Lung (tissue), 11 donors: ENCODE measurements at regions not wholly inside any gene's neighbourhood (a gene's known extent, or its start where the extent isn't known, plus 50 kb on each side); places are given as distances from the start of the nearest gene placed in this dataset.

Experiments
- ATAC-seq: fragments of 200-7000 bp; cut with Tn5 transposase; one replicate; pipeline ENCODE4 v1.9.1; 2020; ENCODE audit warnings: moderate number of reproducible peaks; ENCODE audit not compliant: insufficient read depth, low FRiP score
- DNase-seq, 3 donors: peaks; one replicate each; pipeline ENCODE4 v3.0.0-alpha.2; 2013 to 2017
- H3K27ac ChIP-seq, 2 donors: one replicate each; pipeline ENCODE4 v1.5.1; 2013; ENCODE audit warnings: mild to moderate bottlenecking in 2 of 2, moderate library complexity in 2 of 2, control low read depth in 1 of 2, inconsistent platforms in 1 of 2, low read depth in 1 of 2, low read length in 1 of 2
- H3K27me3 ChIP-seq, 3 donors: one replicate each; pipeline ENCODE4 v1.5.1; 2013; ENCODE audit warnings: low read length in 2 of 3; ENCODE audit not compliant: control insufficient read depth in 3 of 3, insufficient read depth in 3 of 3
- H3K36me3 ChIP-seq, 4 donors: one replicate each; pipeline ENCODE4 v1.5.1; 2013; ENCODE audit warnings: low read length in 4 of 4, mild to moderate bottlenecking in 1 of 4, moderate library complexity in 1 of 4; ENCODE audit not compliant: control insufficient read depth in 4 of 4, insufficient read depth in 4 of 4
- H3K4me1 ChIP-seq, 5 donors: one replicate each; pipeline ENCODE4 v1.5.1; 2013; ENCODE audit warnings: low read length in 5 of 5, mild to moderate bottlenecking in 2 of 5, moderate library complexity in 1 of 5; ENCODE audit not compliant: control insufficient read depth in 5 of 5, insufficient read depth in 5 of 5
- H3K4me3 ChIP-seq: one replicate; pipeline ENCODE4 v1.5.1; 2013; ENCODE audit warnings: mild to moderate bottlenecking, control low read depth, moderate library complexity
- H3K9ac ChIP-seq, 2 donors: one replicate each; pipeline ENCODE4 v1.5.1; 2013; ENCODE audit warnings: low read length in 2 of 2, control low read depth in 1 of 2; ENCODE audit not compliant: insufficient read depth in 1 of 2
- H3K9me3 ChIP-seq, 4 donors: one replicate each; pipeline ENCODE4 v1.5.1; 2013; ENCODE audit warnings: low read length in 3 of 4, mild to moderate bottlenecking in 1 of 4, moderate library complexity in 1 of 4; ENCODE audit not compliant: control insufficient read depth in 4 of 4, insufficient read depth in 3 of 4
- WGBS, 2 donors: extraction: QIAGEN DNeasy Blood & Tissue Kit; methylation state at CpG; one replicate each; pipeline ENCODE4 v1.1.7; 2013; 5-methylcytosine and 5-hydroxymethylcytosine counted together
- TF ChIP-seq, protein P1 (sequence below): IDR thresholded peaks from 2 replicates; pipeline ENCODE4 v1.5.1; 2012; ENCODE audit warnings: mild to moderate bottlenecking; ENCODE audit errors: control extremely low read depth, extremely low read depth
- donor health status: control.
- donor health status: control.
- donor health status: Bipolar disorder and iron deficiency.
- donor health status: healthy.
- donor health status: DM: yes; HTN: yes; CAD: no.

DNA sequence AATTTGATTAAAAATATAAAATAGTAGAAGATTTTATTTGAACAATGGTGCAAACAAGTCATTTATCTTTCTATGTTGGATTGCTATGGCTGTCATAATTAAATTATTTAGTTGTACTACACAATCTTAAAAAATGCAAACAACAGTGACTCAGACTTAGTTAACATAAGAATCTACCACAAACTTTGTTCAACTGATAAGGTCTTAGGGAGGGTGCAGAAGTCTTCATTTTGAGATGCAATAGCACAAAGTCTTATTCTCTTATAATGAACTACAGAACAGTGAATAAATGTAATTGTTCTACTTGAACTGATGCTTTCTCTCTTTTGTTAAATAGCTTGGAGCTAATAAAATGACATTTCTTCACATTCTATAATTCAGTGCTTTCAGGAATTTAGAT is 482.8 kb upstream of the NAALADL2 start:
- no peak overlapping the region for H3K4me3 ChIP-seq
- H3K9ac ChIP-seq = no peak overlapping the region
- TF ChIP-seq, protein P1, sequence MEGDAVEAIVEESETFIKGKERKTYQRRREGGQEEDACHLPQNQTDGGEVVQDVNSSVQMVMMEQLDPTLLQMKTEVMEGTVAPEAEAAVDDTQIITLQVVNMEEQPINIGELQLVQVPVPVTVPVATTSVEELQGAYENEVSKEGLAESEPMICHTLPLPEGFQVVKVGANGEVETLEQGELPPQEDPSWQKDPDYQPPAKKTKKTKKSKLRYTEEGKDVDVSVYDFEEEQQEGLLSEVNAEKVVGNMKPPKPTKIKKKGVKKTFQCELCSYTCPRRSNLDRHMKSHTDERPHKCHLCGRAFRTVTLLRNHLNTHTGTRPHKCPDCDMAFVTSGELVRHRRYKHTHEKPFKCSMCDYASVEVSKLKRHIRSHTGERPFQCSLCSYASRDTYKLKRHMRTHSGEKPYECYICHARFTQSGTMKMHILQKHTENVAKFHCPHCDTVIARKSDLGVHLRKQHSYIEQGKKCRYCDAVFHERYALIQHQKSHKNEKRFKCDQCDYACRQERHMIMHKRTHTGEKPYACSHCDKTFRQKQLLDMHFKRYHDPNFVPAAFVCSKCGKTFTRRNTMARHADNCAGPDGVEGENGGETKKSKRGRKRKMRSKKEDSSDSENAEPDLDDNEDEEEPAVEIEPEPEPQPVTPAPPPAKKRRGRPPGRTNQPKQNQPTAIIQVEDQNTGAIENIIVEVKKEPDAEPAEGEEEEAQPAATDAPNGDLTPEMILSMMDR = no peak
- H3K9me3 ChIP-seq = no peaks in the 10 kb centered on the region
- no peaks in the 10 kb centered on the region for H3K27me3 ChIP-seq
- no peaks in the 10 kb centered on the region for H3K36me3 ChIP-seq
- no peaks in the 10 kb centered on the region for H3K4me1 ChIP-seq
- ATAC-seq (no peak), DNase-seq (no peak)
- no peak overlapping the region for H3K27ac ChIP-seq

DNA sequence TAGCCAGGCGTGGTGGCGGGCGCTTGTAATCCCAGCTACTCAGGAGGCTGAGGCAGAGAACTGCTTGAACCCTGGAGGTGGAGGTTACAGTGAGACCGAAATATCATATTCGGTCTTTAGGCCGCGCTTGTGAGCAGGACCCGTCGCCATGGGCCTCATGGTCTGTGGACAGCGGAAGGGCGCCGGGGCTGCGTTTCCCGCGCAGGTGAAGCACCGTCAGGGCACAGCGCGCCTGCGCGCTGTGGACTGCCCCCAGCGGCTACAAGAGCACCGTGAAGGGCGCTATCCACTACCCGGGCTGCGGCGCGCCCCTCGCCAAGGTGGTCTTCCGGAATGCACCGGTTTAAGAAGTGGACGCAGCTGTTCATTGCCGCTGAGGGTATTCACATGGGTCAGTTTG is 482.0 kb upstream of the NAALADL2 start:
- no peaks in the 10 kb centered on the region for H3K36me3 ChIP-seq
- no peak overlapping the region for H3K27ac ChIP-seq
- TF ChIP-seq, protein P1 = no peak
- WGBS, 2 donors = 97% methylated on average over 32 of the region's 32 CpGs
- no peak for ATAC-seq
- H3K4me3 ChIP-seq = no peak overlapping the region
- no peaks in the 10 kb centered on the region for H3K9me3 ChIP-seq
- H3K27me3 ChIP-seq = no peaks in the 10 kb centered on the region
- H3K9ac ChIP-seq = no peak overlapping the region
- no peaks in the 10 kb centered on the region for H3K4me1 ChIP-seq
- no peak for DNase-seq

DNA sequence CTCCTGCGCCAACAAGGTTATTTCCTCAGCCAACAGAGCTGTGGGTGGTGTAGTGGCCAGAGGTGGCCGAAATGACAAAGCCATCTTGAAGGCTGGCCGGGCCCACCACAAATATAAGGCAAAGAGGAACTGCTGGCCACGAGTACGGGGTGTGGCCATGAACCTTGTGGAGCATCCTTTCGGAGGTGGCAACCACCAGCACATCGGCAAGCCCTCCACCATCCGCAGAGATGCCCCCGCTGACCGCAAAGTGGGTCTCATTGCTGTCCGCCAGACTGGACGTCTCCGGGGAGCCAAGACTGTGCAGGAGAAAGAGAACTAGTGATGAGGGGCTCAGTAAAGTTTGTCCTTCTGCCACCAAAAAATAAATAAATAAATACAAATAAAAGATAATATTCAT is 481.4 kb upstream of the NAALADL2 start:
- H3K4me3 ChIP-seq = no peak overlapping the region
- H3K9me3 ChIP-seq = no peaks in the 10 kb centered on the region
- ATAC-seq (no peak), DNase-seq (no peak)
- 95 to 98% methylated on average over 13 of the region's 13 CpGs for WGBS, 2 donors
- no peaks in the 10 kb centered on the region for H3K27me3 ChIP-seq
- H3K4me1 ChIP-seq = no peaks in the 10 kb centered on the region
- H3K36me3 ChIP-seq = no peaks in the 10 kb centered on the region
- H3K9ac ChIP-seq = no peak overlapping the region
- H3K27ac ChIP-seq = no peak overlapping the region
- TF ChIP-seq, protein P1 = no peak

DNA sequence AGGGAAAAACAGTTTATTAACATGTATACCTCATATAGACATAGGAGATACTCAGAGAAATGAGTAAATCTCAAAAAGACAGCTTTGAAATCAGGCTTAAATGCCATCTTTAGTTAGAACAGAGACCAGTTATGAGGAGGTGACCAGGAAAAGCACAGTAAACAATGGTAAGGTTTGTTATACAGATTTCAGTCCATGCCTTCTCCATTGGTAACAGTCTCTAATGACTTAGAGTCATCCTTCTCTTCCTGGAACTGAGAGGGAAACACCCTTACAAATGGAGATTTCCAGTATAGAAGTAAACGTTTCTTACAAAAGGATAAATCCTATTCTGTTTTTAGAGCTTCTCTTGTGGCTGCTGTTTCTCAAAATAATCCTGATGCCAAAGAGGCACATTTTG is 476.3 kb upstream of the NAALADL2 start:
- H3K4me1 ChIP-seq = no peaks in the 10 kb centered on the region
- peaks cover 0 to 2% (median 0%) of the 10 kb centered on the region in 4 donors for H3K9me3 ChIP-seq
- DNase-seq = no peak
- no peak overlapping the region for H3K27ac ChIP-seq
- no peak overlapping the region for H3K9ac ChIP-seq
- H3K27me3 ChIP-seq = no peaks in the 10 kb centered on the region
- ATAC-seq = no peak
- TF ChIP-seq, protein P1 = no peak
- 63 to 64% methylated on average over 1 of the region's 1 CpG for WGBS, 2 donors
- no peak overlapping the region for H3K4me3 ChIP-seq
- no peaks in the 10 kb centered on the region for H3K36me3 ChIP-seq
